HG02759 (cell line): ENCODE measurements at regions not wholly inside any gene's neighbourhood (a gene's known extent, or its start where the extent isn't known, plus 50 kb on each side); places are given as distances from the start of the nearest gene placed in this dataset.
"Not testable (repeated sequence)": the region's sequence is repeated elsewhere in the genome, so short reads cannot be mapped to it uniquely, and the experiment has no call there.

Source experiments
- ATAC-seq: cut with Tn5 transposase; IDR thresholded peaks from one replicate; pipeline ENCODE4 v1.9.1; 2021; ENCODE audit warnings: mild to moderate bottlenecking, moderate library complexity; ENCODE audit not compliant: unreplicated experiment

GRCh38 chr19:28358633-28359032 is 854.3 kb downstream of the UQCRFS1 start:
- no peak for ATAC-seq

- ATAC-seq = no peak
These were observed 861.2 kb downstream of the UQCRFS1 start for GRCh38 chr19:28351761-28352160.

- not testable (repeated sequence) for ATAC-seq
These were observed 861.6 kb downstream of the UQCRFS1 start for GRCh38 chr19:28351321-28351720.

GRCh38 chr19:28350673-28351072 is 862.3 kb downstream of the UQCRFS1 start:
- no peak for ATAC-seq

- no peak for ATAC-seq
These were observed 862.9 kb downstream of the UQCRFS1 start for GRCh38 chr19:28350037-28350436.

GRCh38 chr19:28349604-28350003 is 863.3 kb downstream of the UQCRFS1 start:
- ATAC-seq = no peak

- no peak for ATAC-seq
These were observed 867.1 kb downstream of the UQCRFS1 start for GRCh38 chr19:28345811-28346210.

- ATAC-seq = no peak
These were observed 871.1 kb downstream of the UQCRFS1 start for GRCh38 chr19:28341810-28342350.

GRCh38 chr19:28334419-28334818 is 878.5 kb downstream of the UQCRFS1 start:
- ATAC-seq = no peak

GRCh38 chr19:28333909-28334308 is 879.0 kb downstream of the UQCRFS1 start:
- ATAC-seq = no peak

GRCh38 chr19:28332886-28333285 is 880.1 kb downstream of the UQCRFS1 start:
- ATAC-seq = no peak

- ATAC-seq = no peak
These were observed 880.6 kb downstream of the UQCRFS1 start for GRCh38 chr19:28332351-28332750.

- ATAC-seq = no peak
These were observed 881.4 kb downstream of the UQCRFS1 start for GRCh38 chr19:28331596-28331995.

GRCh38 chr19:28330831-28331230 is 882.1 kb downstream of the UQCRFS1 start:
- ATAC-seq = no peak

GRCh38 chr19:28329429-28329828 is 883.5 kb downstream of the UQCRFS1 start:
- no peak for ATAC-seq

GRCh38 chr19:28327905-28328304 is 885.0 kb downstream of the UQCRFS1 start:
- ATAC-seq = no peak

GRCh38 chr19:28326746-28327145 is 886.2 kb downstream of the UQCRFS1 start:
- no peak for ATAC-seq

- no peak for ATAC-seq
These were observed 888.5 kb downstream of the UQCRFS1 start for GRCh38 chr19:28324275-28325060.

- ATAC-seq = no peak
These were observed 890.0 kb downstream of the UQCRFS1 start for GRCh38 chr19:28322945-28323344.

- no peak for ATAC-seq
These were observed 890.5 kb downstream of the UQCRFS1 start for GRCh38 chr19:28322491-28322890.

GRCh38 chr19:28319918-28320317 is 893.0 kb downstream of the UQCRFS1 start:
- ATAC-seq = no peak

- ATAC-seq = no peak
These were observed 893.7 kb downstream of the UQCRFS1 start for GRCh38 chr19:28319227-28319626.
